GM21423 (cell line): ENCODE measurements at regions not wholly inside any gene's neighbourhood (a gene's known extent, or its start where the extent isn't known, plus 50 kb on each side); places are given as distances from the start of the nearest gene placed in this dataset.
"Not testable (repeated sequence)": the region's sequence is repeated elsewhere in the genome, so short reads cannot be mapped to it uniquely, and the experiment has no call there.

Experiments
- ATAC-seq: cut with Tn5 transposase; IDR thresholded peaks from one replicate; pipeline ENCODE4 v1.9.1; 2021; ENCODE audit warnings: mild to moderate bottlenecking, moderate library complexity; ENCODE audit not compliant: unreplicated experiment

DNA sequence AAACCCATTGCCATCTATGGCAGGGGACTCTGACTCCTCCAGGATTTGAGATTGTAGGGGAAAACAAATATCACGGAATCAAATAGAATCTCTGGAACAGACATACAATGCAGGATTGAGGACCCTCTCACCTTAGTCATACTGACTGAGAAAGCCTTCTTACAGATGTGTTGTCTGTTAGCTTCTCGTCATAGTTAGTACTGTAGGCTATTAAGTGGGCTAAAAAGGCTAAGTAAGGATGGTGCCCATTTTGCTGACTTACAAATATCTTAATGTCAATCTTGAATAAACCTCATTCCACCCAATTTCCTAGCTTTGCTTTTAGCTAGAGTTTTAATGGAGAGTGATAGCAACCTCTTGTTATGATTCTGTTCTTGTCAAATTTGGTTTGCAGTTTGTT is 352.4 kb downstream of the QKI start:
- ATAC-seq, result no peak

DNA sequence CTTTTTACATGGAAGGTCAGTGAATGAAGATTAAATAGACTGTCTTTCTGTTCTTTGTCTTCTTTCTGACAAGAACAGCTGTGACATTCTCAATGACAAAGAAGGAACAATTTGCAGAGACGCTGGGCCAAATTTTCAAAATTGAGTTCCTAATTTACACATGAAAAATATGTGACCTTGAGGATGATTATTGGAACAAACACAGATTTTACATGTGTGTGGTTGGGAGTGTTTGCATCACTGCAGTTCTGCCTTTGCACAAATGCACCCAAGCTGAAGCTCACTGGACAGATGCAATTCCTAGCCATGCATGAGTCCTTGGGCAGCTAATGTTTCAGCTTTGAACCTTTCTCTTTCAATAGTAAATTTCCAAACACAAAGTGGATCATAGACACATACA is 350.8 kb downstream of the QKI start:
- no peak for ATAC-seq

DNA sequence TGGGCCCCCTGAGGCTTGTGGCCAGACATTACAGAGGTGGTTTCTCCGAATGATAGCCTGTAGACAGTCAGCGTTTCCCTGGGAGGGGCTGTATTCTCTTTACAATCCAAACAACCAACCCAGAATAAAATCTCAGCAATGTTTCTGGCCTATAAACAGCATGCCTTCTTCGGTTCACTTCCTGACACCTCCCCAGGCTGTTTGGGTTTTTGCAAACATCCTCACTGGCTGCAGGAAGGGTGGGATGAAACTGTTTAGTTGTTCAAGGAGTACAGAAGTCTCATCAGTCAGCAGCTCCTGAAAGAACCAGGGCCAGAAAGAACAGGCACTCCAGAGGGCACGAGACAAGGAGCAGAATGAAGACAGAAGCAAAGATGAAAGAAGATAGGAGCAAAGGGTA is 350.0 kb downstream of the QKI start:
- ATAC-seq, result no peak

DNA sequence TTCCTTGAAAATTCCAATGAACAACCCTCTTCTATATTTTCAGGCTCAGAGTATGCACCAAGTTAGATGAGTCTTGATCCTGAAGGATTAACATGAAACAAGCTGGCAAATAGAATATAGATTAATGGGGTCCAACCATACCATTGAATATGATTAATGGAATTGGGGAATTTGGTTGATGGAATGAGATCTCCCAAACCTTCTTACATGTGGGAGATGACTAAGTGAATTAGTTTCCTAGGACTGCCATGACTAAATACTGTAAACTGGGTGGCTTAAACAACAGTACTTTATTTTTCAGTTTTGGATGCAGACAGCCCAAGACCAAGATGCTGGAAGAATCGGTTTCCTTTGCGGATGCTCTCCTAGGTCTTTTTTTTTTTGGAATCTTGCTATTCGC is 347.0 kb downstream of the QKI start:
- ATAC-seq, result no peak

DNA sequence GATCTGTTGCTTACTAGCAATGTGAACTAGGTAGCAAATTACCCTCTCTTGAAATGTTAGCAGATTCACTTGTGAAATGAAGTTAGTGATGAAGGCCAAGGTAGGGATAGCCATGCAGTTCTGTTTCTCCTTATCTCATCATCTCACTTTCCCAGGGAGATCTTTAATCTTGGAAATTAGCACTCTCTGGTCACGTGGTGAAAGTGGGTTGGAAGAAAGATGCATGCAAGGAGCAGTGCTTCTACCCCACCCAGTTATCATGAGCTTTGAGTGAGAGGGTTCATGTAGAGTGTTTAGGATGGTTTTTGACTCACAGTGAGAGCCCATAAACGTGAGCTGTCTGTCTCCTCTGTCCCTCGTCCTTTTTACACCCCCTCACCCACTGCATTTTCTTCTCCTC is 346.3 kb downstream of the QKI start:
- ATAC-seq, result no peak

DNA sequence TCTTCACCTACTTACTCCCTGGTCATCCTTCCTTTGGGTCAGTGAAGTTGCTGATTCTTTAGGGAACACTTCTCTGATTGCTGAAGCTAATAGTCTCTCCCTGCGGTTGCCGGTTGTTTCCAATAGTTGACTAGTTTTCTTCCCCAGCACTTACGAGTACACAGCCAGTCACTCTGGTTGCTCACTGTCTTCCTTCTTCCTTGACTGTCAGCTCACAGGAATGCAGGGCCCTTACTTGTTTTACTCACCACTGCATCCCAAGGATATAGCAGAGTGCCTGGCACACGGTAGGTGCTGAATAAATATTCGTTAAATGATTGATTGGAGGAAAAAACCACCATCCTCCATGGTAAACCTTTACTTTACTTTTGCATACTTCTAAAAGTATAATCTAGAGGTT is 345.0 kb downstream of the QKI start:
- ATAC-seq, result no peak

DNA sequence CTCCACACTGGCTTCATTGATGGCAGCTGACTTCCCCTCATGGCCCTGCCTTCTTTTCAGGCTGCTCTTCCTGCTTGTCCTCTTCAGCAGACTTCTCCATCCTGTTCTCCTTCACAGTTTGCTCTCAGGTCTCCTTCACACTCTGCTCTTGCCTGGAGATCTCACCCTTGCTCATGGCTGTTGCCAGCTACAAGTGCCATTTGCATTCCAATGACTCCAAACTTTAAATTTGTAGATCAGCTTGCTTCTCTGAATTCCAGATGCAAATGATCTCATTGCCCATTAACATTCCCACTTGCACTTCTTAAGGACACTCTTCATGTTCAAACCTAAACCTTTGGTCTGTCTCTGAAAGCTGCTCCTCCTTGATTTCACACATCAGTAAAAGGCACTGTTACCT is 343.0 kb downstream of the QKI start:
- ATAC-seq, result no peak

DNA sequence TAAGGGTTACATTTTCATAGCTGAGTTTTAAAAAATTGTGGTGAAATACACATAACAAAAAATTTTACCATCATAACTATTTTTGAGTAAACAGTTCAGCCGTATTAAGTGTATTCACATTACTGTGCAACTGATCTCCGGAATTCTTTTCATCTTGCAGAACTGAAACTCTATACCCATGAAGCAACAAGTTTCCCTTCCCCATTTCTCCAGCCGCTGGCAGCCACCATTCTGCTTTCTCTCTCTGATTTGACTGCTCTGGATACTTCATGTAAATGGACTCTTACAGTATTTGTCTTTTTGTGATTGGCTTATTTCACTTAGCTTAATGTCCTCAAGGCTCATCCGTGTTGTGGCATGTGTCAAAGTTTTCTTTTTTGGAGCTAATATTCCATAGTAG is 341.6 kb downstream of the QKI start:
- peak; percentile 100 for ATAC-seq

DNA sequence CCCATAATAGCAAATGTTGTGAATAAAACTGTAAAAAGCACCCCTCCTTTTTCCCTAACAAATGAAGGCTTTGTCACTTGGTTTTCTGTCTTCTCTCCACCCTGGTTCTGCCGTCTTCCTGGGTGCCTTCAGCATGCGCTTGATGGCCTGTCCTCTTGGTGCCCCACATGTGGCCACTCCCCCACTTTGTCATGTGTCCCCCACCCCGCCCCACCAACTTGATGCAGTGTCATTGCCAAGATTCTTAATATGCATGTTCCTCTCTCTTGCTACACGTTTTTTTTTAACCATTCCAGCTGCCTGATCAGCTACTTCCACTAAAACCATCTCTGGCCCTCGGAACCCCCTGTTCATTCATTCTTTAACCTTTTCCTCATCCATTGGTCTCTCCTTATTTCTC is 340.3 kb downstream of the QKI start:
- no peak for ATAC-seq

DNA sequence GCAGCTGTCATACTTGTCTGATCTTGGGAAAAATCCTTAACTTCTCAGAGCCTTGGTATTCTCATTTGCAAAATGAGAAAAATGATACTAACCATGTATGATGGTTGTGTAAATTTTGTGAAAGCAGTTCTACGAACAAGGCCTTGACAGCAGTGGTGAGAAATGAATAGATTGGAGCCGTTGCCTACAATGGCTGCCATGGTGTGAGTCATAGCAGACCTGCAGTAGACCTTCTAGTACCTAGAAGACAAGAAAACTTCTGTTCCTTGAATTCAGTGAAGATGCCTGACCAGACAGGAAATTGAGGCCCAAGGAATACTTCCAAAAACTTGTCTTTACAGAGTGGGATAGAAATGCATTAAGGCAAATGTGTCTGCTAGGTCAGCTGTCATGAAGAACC is 338.9 kb downstream of the QKI start:
- ATAC-seq, result no peak

DNA sequence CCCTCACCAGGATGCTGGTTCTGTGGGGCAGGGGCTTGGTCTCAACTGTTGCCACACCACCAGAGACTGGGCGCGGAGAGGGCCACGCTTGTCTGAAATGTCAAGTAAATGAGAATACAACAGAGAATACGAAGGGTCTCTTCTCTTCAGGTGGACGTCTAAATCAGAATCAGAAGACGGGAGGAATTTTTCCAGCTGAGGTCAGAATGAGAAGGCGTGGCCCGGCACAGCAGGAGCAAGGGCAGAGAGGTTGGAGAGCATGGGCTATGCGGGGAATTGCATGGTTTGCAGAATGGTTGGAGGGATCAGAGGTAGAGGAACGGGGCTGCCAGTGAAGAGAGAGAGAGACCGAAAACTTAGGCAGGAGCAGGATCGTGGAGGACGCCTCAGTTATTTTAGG is 337.9 kb downstream of the QKI start:
- no peak for ATAC-seq

DNA sequence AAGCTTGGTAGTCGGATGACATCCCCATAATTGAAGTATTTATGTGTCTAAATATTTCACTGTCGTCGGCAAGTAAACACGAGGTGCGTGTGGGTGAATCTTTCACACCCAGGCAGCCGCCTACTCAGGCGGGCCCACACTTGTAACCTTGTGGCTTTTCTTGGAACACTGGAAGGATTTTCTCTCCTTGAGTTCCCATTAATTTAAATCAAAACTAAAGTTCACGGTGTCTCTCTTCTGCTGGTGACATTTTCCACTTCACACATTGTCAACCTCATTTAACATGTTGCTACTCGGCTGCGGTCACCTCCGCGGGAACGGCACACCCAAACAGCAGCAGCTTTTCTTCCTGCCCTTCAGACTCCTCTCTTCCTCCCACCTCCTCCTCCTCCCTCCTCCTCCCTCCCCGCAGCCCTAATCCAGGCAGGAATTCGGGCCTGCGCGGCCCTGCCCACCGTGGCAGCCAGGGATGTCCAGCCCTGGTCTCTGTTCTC is 336.6 kb downstream of the QKI start:
- no peak for ATAC-seq

DNA sequence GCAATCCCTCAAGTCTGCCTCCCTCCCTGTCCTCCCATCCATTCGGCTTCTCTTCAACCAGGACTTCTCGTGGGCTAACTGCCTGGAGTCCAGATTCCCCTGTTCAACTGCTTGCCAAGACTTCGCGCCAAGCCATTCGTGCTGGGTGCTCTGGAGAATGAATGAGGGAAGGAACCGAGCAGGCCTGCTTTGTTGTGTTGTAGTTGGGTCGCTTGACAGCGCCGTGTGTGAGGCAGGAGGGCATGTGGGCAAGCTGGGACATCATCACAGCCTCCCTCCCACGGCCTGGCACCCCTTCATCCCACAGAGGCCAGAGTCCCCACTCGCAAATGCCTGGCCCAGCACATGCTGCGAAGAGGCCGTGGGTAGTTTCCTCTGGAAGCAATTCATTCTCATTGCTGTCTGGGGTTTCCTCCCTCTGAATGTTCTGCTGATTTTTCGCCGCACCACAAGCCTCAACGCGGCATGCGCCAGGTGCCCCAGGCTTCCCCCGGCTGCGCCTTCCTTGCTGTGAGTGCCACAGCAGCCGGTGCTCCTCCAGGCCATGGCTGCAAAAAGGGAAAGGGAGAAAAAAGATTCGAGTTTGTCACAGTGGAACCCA is 336.0 kb downstream of the QKI start:
- no peak for ATAC-seq

DNA sequence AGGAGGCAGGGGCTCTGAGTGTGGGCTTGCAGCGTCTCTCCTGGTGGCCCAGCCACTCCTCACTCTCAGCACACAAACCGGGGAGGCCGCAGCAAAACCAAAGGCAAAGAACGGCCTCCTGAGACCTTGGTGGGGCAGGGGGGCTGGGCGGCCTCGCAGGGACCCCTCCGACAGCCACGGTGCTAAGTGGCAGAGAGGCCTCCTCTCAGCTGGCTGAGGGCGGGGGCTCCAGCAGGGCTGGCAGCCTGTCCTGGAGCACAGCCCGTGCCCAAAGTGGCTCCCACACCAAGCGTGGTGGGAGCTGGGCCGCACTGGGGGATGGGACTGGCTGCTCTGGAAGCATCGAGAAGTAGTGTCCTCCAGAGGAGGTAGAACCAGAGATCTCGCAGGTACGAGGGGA is 334.4 kb downstream of the QKI start:
- no peak for ATAC-seq

DNA sequence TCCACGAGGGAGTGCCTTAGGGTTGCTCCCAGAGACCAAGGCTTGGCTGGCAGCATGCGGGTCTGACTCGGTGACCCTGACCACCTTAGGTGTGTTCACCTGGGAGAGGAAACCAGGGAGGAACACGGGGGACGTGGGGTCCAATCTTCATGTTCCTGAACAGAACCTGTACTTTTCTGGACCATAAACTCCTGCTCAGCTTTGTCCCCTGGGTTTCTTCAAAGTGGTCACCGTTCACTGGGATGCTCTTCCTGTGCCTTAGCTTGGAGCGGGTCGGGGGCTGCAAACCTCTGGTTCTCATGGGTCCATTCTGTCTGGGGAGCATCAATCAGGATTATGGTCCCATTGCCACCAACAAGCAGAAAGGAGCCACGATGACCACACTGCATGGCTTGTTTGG is 333.5 kb downstream of the QKI start:
- no peak for ATAC-seq

DNA sequence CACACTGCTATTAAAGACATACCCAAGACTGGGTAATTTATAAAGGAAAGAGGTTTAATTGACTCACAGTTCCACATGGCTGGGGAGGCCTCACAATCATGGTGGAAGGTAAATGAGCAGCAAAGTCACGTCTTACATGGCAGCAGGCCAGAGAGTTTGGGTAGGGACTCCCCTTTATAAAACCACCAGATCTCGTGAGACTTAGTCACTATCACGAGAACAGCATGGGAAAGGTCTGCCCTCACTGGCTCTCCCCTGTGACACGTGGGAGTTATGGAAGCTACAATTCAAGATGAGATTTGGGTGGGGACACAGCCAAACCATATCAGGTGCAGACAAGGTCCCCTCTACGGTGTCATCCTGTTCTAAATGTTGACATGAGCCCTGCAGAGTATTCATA is 332.5 kb downstream of the QKI start:
- not testable (repeated sequence) for ATAC-seq

DNA sequence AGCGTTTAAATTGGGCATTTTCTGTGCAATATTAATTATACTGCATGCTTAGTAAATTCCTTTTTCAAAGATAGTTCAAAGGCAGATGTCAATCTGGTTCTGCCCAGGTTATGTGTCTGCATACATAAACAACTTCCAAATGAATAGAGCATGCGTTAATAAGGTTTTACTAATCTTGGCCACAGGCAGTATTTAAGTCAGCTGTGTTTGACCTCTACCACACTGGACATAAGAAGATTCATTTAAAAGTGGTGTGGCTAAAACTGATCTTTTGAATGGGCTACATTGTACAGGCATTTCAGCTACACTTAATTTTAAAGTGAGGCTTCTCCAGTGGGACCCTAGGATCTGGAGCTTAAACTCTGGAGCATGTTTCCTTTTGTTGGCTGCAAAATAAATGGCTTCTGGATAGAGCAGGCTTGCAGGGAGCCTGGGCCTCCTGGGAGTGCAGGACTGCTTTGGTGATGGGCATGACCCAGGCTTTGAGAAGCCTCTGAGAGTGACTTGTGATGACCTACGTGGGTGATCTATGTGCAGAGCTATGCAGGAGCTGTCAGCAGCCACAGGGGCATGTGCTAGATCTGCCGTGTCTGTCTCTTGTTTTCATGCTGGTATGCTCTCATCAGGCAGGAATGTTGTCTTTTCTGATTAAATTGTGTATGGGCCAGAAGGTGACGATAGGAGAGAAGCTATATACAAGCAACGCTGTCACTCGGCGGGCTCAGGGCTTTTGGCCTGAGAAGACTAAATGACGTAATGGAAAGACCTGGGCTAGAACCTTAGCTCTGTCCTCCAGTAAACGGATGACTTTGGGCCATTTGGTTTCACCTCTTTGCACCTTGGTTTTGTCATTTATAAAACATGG is 331.2 kb downstream of the QKI start:
- no peak for ATAC-seq

DNA sequence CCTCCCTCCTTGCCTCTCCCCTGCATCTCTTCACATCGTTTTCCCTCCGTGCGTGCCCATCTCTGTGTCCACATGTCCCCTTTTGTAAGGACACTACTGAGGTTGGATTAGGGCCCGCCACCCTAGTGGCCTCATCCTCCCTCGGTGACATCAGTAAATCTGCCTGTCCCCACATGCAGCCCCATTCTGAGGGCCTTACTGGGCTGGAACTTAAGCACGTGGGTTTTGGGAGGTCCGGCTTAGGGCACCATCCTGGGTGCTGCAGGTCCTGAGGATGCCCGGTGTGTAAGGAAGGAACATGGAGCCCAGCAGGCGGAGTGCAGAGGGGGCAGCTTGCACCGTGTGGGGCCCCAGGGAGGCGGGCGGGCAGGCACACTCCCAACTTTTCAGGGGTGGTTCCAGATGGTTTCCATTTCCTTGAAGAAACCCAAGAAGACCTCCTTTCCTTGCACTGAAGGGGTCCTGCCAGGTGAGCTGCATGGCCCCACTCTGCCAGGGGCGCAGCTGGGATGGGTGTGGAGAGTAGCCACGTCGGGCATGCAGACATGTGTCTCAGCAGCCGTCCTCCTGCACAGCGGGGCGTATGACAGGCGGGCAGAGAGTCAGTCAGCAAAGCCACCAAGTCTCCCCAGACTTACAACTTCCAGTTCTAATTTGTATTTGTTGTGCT is 329.9 kb downstream of the QKI start:
- no peak for ATAC-seq

DNA sequence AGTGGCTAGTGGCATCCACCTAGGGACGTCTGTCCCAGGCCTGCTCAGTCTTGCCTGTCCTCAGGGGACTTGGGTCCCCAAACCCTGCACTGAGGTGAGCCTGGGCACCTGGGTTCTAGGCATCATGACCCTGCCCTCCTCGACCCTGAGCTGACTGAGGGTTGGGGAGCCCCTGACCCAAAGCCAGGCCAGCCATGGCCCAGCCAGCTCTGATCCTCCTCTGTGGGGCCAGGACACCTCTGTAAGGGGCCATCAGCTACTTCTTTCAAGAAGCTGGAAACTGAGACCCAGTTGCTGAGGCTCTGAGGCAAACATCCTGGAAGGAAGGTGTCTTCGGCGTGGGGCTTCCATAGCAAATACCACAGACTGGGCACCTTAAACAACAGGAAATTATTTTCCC is 329.3 kb downstream of the QKI start:
- no peak for ATAC-seq

DNA sequence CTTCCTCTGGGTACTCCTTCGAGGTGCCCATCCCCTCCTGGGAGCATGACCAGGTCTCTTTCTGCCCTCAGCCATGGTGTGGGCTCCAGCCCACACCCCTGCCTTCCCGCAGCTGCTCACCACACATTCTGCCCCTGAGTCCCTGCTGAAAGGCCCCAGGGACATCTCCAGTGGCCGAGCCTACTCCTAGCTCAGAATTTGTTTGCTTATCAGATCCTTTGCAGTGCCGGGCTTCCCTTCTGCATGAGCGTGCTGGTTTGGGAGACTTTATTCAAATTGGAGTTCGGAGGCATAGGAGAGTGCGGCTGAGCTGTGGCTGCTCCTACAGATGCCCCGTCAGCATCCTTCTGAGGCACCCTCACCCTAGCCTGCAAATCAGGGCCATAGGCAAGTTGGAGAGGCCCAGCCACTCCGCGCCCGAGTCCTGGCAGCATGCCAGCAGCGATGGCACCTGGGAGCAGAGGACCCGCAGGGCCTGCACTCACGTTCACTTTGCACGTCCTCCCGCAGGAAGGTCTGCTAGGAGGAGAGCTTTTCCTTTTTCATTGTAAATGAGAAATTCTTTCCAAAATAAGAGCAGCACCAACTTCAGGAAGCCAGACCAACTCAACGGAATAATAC is 327.3 kb downstream of the QKI start:
- no peak for ATAC-seq

DNA sequence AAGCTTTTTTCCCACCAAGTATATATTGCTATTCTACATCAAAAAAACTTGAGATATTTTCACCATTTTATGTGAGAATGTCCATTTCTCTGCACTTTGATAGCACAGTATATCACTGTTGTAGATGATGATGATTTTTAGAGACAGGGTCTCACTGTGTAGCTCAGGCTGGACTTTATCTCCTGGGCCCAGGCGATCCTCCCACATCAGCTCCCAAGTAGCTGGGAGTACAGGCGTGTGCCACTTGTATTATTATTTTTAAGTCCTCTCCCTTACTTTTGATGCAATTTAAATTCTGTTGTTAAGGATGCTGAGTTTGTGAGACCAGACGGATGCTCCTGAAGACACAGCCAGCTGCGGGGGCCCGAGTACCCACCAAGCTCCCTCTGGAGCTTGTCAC is 326.8 kb downstream of the QKI start:
- no peak for ATAC-seq

DNA sequence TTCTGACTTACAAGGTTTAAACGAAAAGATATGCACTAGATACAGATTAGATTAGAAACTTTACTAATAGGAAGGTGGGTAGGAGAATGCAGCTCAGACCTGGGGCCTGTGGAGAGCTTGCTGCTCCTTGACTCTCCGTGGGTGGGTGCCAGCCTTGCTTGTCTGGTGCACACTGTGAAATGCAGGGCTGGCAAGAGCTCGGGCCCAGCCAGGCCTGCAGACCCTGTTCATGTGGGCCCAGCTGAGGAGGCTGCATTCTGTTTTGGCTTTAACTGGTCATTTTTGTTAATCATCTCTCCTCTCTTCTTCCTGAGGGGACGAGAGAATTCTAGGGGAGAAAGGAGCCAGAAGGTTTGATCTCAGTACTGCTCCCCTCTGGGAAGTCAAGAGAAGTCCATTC is 325.4 kb downstream of the QKI start:
- no peak for ATAC-seq
